ENCODE measurements at regions not wholly inside any gene's neighbourhood (a gene's known extent, or its start where the extent isn't known, plus 50 kb on each side); places are given as distances from the start of the nearest gene placed in this dataset.

DNA sequence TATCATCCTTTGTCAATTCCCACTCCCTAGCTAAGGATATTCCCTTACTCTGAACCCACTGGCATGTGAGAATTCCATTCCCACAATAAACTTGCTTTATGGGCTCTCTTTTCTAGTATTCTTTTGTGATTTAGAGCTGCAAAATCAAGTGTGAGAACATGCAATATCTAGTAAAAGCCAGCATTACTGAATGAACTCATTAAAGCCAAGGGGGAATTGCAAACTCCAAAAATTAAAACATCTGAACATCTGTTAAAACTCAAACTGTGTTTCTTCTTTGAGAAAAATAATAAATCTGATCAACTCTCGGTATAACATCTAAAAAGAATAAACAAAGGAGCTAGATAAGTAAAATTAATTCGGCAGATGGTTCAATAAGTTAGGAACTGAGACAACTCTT lies 53.1 kb upstream of the MPDZ start:
- Histone ChIP-seq H4K91ac (ENCODE audit: insufficient read length, low read depth, low read length) (no peak overlapping the region), H2BK120ac (ENCODE audit: low read depth, low read length, poor library complexity, severe bottlenecking) (no peak overlapping the region), H3K4me2 (ENCODE audit: insufficient read depth, insufficient read length, low read length) (no peak overlapping the region), H2BK5ac (ENCODE audit: insufficient read length, low read length) (no peak overlapping the region), H3K27ac (ENCODE audit: insufficient read length, low read depth, low read length) (no peak overlapping the region), H3T11ph (ENCODE audit: low read length) (no peak overlapping the region), H3K9ac (ENCODE audit: extremely low read depth, insufficient read length, low read length) (no peak overlapping the region), H3K14ac (ENCODE audit: insufficient read depth, low read length) (no peak overlapping the region), H3K18ac (ENCODE audit: insufficient read length, low read depth, low read length) (no peak overlapping the region), H3K79me2 (ENCODE audit: insufficient read depth, low read length) (no peaks in the 10 kb centered on the region), H4K5ac (ENCODE audit: insufficient read length, low read depth, low read length) (no peak overlapping the region), H3K23ac (ENCODE audit: insufficient read length, low read depth, low read length) (no peak overlapping the region), H3K4ac (ENCODE audit: low read depth, low read length) (no peak overlapping the region), H2BK20ac (ENCODE audit: low read depth, low read length, poor library complexity, severe bottlenecking) (no peak overlapping the region), H4K8ac (replicated peaks; ENCODE audit: insufficient read length, low read depth, low read length) (no peak overlapping the region), H3K9me3 (ENCODE audit: control insufficient read depth, low read depth, low read length) (no peaks in the 10 kb centered on the region), H4K20me1 (ENCODE audit: control insufficient read depth, insufficient read depth, insufficient read length) (no peaks in the 10 kb centered on the region), H3K56ac (ENCODE audit: insufficient read length, low read depth, low read length) (no peak overlapping the region), H3K23me2 (ENCODE audit: insufficient read length, low read depth, low read length, poor library complexity, severe bottlenecking) (no peaks in the 10 kb centered on the region), H2AFZ (ENCODE audit: low read length) (no peak overlapping the region), H3K27me3 (ENCODE audit: insufficient read depth, low read length) (no peaks in the 10 kb centered on the region), H2AK5ac (ENCODE audit: insufficient read length, low read length) (no peak overlapping the region), H2BK15ac (ENCODE audit: low read depth, low read length) (no peak overlapping the region), H3K79me1 (ENCODE audit: insufficient read depth, low read depth, low read length, poor library complexity, severe bottlenecking) (no peaks in the 10 kb centered on the region), H3K4me1 (ENCODE audit: insufficient read depth, low read length) (no peaks in the 10 kb centered on the region), H2BK12ac (ENCODE audit: insufficient read length, low read depth, low read length) (no peak overlapping the region)
- H3K4me1 Mint-ChIP-seq, result 0 out of 4 replicates have a peak, but pooled peaks cover 0 to 2% of the 10 kb centered on the region in 2 experiments
- WGBS (ENCODE audit: extremely low coverage, insufficient read length, low lambda C conversion rate), result no CpG with 5 or more reads among the region's 2 CpGs
- no peak for DNase-seq
- no peaks in the 10 kb centered on the region for H3K9me3 Mint-ChIP-seq
- H3K27ac Mint-ChIP-seq, result no peak overlapping the region
- H3K4me3 Mint-ChIP-seq, result no peak overlapping the region
- no peaks in the 10 kb centered on the region for H3K36me3 Mint-ChIP-seq (ENCODE audit: insufficient read depth in 1 of 3, low read depth in 3 of 3)
- H3K27me3 Mint-ChIP-seq (ENCODE audit: low read depth), result no peaks in the 10 kb centered on the region
- TF ChIP-seq CTCF (conservative IDR thresholded peaks at IDR 0.05), result no peak
